GM04503 (cell line): ENCODE measurements at regions not wholly inside any gene's neighbourhood (a gene's known extent, or its start where the extent isn't known, plus 50 kb on each side); places are given as distances from the start of the nearest gene placed in this dataset.

ENCODE experiments used
- DNase-seq: peaks from one replicate; pipeline ENCODE4 v3.0.0-alpha.2; 2012; ENCODE audit warnings: low read depth

GRCh38 chr5:155416765-155417164 is 403.2 kb downstream of the KIF4B start:
- DNase-seq = no peak

DNA sequence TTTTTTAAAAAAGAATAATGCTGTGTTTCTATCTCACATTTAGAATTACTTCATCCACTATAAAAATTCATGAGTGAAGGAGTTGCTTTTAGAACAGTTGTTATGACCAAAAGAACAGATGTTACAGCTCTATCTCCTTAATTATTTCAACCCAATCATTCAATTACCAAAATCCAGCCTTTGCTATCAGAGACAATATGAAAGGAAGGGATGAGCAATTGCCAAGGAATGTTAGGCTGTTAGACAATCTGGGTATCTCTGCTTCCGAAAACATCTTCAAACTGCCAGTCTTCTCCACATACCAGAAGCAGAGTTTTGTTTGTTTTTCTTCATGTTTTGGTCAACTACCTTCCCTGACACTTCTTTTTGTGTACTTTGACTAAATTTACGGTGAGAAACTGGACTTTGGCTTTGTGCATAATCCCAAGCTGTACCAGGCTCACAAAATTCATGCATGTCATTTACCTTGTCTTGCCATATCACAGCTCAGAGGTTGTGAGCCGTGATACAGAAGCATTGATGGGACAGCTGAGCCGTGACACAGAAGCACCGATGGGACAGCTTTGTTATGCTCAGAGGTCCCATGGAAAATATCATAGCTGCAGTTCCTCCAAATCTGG is 405.5 kb downstream of the KIF4B start:
- no peak for DNase-seq

DNA sequence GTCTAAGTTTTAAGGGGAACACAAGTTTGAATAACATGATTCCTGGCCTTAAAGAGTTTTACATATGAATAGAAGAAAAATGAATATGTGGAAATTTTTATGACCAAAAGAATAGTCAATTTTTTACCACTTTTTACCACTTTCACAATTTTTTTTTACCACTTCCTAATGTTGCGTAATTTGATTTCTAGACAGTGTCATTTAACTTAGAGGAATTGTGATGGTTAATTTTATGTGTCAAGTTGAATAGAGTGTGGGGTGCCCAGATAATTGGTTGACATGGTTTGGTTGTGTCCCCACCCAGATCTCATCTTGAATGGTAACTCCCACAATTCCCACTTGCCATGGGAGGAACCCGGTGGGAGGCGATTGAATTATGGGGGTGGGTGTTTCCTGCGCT is 416.6 kb downstream of the KIF4B start:
- no peak for DNase-seq

DNA sequence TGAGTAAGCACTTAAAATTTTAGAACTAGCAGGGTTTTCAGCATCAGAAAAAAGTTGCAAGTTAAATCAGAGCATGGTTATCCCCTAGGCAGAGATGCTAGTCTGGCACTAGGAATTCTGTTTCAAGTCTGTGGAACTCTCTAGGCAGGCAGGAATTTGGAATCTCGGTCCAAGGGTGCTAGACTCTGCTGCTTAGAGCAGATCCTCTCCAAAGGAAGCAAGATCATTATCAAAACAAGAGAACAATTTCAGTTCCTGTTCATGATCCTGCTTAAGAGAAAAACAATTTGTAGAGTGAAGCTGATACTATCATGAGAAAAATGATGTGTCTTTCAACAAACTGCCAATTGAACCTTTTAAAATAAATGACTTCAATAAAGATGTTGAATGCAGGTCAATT is 420.7 kb downstream of the KIF4B start:
- DNase-seq = no peak

DNA sequence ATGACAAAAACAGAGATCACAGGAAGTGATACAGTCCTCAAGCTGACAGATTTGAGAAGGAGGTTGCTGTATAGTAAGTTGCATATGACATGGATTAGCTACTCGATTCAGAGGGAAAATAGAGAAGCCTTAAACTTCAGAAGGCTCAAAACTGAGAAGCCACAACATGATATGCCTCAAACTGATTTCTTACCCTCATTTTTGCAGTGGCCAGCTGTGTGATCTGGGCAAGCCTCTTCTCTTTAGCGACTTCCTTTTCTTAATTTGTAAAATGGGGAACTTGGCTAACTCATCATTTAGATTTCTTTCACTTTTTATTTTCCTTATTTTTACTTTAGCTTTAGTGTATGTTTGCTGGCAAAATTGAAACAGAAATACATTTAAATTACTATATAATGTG is 421.1 kb downstream of the KIF4B start:
- no peak for DNase-seq

DNA sequence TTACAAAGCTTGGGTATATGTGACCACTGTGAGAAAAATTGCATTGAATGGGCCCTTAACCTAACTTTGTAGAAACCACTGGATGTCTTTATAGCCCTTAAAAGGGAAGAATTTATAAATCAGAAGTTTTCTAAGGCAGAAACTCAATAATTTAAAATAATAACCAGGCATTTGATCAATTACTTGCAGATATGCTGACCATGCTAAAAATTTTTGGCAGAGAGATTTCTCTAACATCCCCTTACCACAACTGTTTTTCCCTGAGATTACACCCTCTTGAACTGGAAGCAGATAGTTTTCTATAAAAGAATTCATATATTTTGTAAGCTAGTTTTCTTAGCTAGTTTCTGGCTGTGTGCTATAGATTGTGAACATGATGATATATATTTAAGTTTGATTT is 428.3 kb downstream of the KIF4B start:
- no peak for DNase-seq

DNA sequence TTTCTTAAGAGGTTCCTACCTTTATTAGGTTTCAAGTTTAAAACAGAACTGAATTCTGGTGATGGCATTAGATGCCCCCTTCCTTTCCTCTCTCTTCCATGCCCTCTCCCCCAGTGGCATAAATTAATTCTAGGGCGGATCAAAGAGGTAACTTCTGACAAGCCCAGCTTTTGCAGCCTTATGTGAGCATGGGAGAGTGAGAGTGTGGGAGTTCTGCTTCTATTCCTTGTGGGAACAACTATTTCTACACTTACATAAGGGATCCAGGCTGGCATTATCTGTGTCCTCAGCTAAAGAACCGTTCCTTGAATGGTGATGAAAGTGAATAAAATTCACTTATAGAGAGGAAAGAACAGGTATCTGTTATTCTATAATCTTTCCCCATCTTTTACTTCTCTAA is 437.6 kb downstream of the KIF4B start:
- no peak for DNase-seq

DNA sequence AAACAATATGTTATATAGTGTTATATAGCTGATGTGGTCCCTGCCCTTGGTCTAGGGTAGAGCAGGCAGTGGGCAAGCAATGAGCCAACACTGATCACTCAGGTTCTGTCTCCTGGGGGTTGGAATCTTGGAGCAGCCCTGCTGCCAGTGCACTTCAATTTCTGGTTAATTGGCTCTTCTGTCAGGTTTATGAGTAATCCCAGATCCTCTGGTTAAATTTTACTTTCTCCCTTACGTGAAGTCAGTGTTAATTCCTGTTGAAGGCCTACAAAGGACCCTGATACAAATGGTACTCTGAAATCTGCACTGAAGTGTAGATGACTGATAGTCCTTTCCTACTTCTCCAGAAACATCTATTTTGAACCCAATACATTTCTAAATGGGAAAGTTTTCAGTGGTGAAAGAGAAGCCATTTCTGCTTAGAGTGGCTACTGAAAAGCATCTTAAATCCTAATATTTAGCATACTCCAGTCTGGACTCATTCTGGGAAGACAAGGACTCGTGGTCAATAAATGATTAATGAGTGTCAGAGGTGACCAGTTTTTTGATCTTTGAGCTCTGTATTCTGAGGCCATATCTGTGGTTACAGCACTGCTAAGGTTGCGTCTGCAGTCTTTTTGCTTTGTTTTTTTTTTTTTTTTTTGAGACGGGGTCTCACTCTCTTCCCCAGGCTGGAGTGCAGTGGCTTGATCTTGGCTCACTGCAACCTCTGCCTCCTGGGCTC is 442.4 kb downstream of the KIF4B start:
- DNase-seq = no peak

- no peak for DNase-seq
Measured at GRCh38 chr5:155459889-155460500, 446.4 kb downstream of the KIF4B start.

DNA sequence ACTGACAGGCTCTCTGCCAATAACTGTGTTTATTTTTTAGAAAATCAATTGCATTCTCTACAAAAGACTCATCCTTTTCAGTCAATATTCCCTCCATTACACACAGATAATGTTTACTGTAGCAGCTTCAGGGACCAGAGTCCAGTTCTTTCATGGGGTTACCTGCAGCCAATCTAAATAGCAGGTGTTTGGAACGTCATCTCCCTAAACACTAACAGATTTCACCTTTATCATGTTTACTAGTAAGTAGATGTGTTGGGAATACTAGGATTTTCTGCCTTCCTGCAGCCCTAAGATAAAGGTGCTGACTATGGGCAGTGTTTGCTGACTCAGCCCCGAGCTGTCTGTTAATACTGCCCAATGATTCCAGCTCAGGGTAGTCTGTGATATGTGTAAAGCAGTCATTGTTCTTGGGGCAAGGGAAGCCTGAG is 447.0 kb downstream of the KIF4B start:
- no peak for DNase-seq

DNA sequence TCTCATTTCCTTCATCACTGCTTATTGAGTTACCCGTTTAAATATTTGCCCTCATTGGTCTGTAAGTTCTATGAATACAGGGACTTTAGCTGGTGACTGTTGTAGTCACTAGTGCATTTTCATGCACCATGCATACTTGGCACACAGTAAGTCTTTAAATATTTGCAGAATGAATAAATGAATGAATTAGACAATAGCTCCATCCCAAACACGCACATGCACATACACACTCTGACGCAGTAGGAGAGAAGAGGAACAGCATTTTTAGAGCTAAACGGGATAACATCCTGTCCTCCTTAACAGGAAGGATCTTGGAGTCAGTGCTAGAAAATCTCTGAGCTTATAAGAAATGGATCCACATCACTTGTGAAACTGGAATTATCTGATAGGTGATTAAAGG is 447.7 kb downstream of the KIF4B start:
- no peak for DNase-seq

- no peak for DNase-seq
Measured at GRCh38 chr5:155466851-155467250, 453.3 kb downstream of the KIF4B start.

DNA sequence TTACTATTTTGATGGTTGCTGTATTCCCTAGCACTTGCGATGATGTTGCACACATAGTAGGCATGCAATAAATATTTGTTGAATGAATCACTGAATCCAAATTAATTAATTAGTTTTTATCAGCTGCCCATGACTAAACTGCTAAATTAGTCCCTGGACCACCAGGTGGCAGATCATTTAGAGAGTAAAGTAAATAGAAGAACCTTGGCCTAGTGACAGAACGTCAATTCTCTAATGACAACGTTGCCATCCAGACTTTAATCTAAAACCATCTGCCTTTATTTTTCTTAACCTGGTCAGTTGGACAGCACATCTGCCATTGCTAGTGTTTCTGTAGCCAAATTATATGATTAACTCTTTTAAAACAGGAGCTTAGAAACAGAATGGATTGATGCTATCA is 457.5 kb downstream of the KIF4B start:
- no peak for DNase-seq

DNA sequence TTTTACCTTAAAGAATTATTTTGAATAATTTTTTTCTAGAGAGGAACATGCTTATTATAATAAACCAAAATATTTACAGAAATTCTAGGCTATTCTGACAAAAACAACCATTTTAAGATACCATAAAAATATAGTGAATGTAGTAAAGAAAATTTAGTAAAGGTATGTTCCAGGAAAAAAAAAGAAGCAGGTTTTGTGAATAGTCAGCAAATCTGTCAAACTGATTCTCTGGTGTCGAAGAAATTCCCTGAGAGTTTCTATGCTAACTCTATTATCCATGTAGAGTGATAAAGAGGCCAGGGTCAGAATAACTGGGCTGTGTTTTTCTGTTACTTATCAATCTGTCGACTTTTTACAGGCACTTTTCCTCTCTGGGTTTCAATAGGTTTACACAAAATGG is 459.2 kb downstream of the KIF4B start:
- DNase-seq = no peak

GRCh38 chr5:155475318-155475717 is 461.8 kb downstream of the KIF4B start:
- no peak for DNase-seq

DNA sequence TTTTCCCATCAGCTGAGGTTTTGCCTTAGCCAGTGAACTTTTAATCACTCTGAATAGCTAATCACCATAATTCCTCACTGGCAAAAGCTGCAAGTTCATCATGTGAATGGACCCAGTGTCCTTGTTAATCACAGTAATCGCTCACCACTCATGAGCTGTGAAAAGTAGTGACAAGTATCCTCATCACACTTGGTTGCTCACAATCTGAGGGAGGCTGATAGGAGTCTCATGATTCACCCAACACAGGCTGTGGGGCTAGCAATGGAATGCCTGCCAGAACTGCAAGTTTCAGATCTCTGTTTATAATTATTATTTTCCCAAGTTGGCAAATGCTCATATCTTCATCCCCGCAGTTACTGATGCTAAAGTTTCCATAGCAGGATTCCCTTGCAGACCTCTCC is 467.2 kb downstream of the KIF4B start:
- DNase-seq = no peak

DNA sequence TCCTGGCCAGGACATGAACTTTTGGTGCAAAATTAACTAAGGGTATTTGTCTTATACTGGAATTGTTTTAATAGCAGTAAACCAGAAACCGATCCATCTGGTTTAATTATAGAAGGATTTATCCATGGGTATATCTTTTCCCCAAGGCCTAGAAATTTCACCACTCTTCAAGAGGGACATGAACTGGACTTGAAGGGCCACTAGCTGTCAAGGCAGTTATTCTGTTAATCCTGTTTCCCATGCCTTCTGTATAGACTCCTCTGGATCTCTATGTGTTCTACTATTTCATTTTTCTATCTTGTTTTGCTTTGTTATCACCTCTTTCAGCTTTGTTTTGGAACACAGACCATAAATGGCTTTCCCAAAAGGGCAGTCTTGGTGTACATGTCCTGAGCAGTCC is 467.6 kb downstream of the KIF4B start:
- DNase-seq = no peak

- DNase-seq = no peak
Measured at GRCh38 chr5:155482428-155482827, 468.9 kb downstream of the KIF4B start.

DNA sequence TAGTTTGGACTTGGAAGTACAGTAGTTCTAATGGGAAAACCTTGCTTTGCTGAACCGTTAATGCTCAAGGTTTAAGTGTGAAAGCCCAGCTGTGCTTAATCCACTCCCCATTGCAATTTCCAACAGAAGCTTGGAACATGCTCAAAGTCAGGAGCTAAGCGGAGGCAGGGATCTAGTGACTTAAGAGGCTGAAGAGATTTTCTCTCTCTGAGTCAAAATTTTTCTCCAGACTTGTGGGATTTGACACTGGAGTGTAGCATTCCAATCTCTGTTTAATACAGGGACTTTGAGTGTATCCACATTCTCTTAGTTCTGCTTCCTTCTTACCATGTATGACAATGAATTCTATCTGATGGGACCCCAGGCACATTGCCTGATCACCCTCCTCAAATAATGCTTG is 471.8 kb downstream of the KIF4B start:
- no peak for DNase-seq

GRCh38 chr5:155489949-155490348 is 476.4 kb downstream of the KIF4B start:
- DNase-seq = no peak

GRCh38 chr5:155492191-155492590 is 478.6 kb downstream of the KIF4B start:
- no peak for DNase-seq

DNA sequence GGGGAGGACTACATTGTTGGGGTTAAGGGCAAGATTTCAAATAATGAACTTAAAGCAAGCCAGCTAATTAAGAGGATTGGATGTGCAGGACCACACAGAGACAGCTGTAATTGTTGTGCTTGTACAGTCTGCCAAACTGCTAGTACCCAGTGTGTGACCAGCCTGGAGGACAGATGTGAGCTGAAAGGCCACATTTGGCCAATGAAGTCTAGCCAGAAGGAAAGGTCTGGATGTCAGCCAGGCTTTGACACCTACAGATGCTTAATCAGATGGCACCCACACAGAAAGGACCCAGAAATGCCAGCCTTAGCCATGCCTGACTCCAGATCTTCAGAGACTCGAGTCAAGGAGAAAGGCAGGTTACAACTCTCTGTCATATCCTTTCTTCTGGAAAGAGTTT is 491.1 kb downstream of the KIF4B start:
- DNase-seq = no peak

DNA sequence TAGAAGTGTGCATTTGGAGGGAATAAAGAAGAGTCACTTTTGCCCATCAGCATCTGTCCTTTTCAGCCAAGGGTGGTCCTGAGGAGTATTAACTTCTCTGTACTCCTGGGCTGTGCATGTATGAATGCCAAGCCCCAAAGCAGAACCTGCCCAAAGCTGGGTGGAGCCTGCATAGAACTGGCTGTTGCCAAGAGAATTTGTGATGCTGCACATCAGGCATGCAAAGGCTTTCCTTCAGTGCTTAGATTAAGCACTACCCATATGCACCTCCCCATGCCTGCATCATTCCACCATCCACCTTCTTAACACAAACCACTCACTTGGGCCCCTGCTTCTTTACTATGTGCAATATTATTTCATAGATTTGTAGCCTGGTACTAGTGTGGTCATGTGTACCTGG is 493.8 kb downstream of the KIF4B start:
- no peak for DNase-seq

DNA sequence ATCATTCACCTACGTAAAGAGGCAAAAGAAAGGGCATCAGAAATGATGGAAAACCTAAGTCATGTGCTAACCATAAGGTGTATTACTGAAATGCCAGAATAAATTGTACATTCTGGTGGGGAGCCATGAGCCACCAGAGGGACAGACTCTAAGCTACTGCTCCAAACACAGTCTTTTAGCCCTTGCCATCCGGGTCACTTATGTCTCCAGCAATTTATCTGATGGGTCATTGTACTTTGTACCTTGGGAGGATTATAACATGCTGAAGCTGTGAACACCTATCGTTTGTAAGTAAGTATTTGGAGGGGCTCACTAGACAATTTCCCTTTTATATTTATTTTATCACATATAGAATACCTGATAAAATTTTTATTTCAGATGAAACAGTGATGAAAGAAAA is 495.1 kb downstream of the KIF4B start:
- no peak for DNase-seq
